Gastrocnemius medialis (tissue), 4 donors: ENCODE measurements at regions not wholly inside any gene's neighbourhood (a gene's known extent, or its start where the extent isn't known, plus 50 kb on each side); places are given as distances from the start of the nearest gene placed in this dataset.

ENCODE experiments used
- POLR2A ChIP-seq, 2 donors: fragments of 450-650 bp; IDR thresholded peaks; one replicate each; pipeline ENCODE4 v1.6.1; 2017; ENCODE audit warnings: antibody characterized with exemption in 2 of 2, mild to moderate bottlenecking in 2 of 2, moderate library complexity in 2 of 2
- TF ChIP-seq, protein P1 (sequence below), 5 experiments: fragments of 450-650 bp in 3 of 5; fragments of 200-600 bp in 2 of 5; sonication (generic) in 2 of 5; IDR thresholded peaks in 4 of 5; conservative IDR thresholded peaks in 1 of 5; 1 replicate in 4 of 5; 2 replicates in 1 of 5; pipeline ENCODE4 v1.5.1; 2016 to 2019; ENCODE audit warnings: antibody characterized with exemption in 5 of 5, mild to moderate bottlenecking in 3 of 5, moderate library complexity in 3 of 5

DNA sequence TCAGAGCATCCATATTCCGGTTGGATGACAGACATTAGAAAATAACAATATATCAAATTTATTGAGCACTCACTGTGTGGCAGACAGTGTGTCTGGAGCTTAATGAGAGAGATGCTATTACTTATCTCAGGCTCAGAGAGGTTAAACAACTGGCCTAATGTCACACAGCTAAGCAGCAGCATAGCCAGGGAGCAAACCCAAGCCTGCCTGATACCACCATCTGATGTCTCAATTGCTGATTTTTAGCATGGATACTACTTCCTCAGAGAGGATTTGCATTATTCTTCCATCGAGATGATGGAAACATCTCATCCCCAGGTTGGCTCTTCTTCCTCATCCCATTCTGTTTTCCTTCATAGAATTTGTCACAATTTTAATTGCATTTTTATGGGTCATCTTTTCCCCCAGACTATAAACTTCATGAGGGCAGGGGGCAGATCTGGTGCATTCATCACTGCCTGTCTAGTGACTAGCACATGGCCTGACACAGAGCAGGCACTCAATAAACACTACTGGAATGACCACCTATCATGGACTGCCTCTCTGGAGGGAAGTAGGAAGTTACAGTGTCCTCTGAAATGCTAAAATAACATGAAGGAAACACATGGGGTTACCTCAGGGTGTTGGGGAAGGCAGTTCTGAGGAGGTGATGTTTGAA lies 344.8 kb upstream of the CCL2 start:
- TF ChIP-seq, protein P1, sequence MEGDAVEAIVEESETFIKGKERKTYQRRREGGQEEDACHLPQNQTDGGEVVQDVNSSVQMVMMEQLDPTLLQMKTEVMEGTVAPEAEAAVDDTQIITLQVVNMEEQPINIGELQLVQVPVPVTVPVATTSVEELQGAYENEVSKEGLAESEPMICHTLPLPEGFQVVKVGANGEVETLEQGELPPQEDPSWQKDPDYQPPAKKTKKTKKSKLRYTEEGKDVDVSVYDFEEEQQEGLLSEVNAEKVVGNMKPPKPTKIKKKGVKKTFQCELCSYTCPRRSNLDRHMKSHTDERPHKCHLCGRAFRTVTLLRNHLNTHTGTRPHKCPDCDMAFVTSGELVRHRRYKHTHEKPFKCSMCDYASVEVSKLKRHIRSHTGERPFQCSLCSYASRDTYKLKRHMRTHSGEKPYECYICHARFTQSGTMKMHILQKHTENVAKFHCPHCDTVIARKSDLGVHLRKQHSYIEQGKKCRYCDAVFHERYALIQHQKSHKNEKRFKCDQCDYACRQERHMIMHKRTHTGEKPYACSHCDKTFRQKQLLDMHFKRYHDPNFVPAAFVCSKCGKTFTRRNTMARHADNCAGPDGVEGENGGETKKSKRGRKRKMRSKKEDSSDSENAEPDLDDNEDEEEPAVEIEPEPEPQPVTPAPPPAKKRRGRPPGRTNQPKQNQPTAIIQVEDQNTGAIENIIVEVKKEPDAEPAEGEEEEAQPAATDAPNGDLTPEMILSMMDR (IDR thresholded peaks at IDR 0.05 in 4 of 5, conservative IDR thresholded peaks at IDR 0.05 in 1 of 5), result no peak
- no peak for TF ChIP-seq POLR2A (IDR thresholded peaks at IDR 0.05)
